ENCODE measurements at regions not wholly inside any gene's neighbourhood (a gene's known extent, or its start where the extent isn't known, plus 50 kb on each side); places are given as distances from the start of the nearest gene placed in this dataset.

DNA sequence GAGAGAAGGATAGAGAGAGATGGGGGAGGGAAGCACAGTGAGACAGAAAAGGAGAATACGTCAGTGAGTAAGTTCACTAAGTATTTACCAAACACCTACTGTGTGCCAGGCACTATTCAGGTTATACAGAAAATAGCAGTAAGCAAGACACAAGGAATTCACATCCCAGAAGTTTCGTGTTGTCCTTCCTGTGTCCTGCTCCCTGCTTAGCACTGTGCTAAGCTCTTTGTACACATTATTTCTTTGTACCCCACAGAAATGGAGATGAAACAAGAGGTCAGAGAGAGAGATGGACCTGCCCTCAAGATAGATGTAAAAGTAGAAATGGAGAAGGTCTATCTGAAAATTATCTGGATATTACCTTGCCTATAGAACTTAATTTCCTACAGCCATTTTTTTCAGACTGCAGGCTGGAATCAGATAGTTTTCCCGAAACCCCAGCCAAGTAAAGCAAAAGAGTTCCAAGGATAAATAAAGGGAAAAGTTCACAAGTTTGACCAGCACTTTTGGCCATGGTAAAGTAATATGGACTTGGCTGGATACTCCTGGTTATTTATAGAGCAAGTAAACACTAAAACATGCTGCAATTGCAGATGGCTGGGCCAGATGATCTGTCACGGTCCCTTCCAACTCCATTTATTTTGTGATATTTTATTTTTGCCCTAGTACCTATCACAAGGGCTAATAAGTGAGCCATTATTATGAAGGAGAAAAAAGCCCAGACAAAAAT lies 353.7 kb upstream of the SLC7A11 start:
- TF ChIP-seq POLR2A (IDR thresholded peaks at IDR 0.05; ENCODE audit: low read depth, low read length) (no peak), RCOR1 (IDR thresholded peaks at IDR 0.05; ENCODE audit: insufficient replicate concordance, low read length) (no peak), FOS (IDR thresholded peaks at IDR 0.05; ENCODE audit: low read depth, low read length) (no peak), CHD1 (IDR thresholded peaks at IDR 0.05; ENCODE audit: low read depth, low read length) (no peak), RAD21 (IDR thresholded peaks at IDR 0.05; ENCODE audit: low read length) (no peak), MAFK (IDR thresholded peaks at IDR 0.05; ENCODE audit: low read depth, low read length) (no peak), CEBPB (IDR thresholded peaks at IDR 0.05; ENCODE audit: low read depth, low read length) (no peak), MXI1 (IDR thresholded peaks at IDR 0.05; ENCODE audit: borderline replicate concordance, low read depth, low read length) (no peak)
- TF ChIP-seq, protein P1, sequence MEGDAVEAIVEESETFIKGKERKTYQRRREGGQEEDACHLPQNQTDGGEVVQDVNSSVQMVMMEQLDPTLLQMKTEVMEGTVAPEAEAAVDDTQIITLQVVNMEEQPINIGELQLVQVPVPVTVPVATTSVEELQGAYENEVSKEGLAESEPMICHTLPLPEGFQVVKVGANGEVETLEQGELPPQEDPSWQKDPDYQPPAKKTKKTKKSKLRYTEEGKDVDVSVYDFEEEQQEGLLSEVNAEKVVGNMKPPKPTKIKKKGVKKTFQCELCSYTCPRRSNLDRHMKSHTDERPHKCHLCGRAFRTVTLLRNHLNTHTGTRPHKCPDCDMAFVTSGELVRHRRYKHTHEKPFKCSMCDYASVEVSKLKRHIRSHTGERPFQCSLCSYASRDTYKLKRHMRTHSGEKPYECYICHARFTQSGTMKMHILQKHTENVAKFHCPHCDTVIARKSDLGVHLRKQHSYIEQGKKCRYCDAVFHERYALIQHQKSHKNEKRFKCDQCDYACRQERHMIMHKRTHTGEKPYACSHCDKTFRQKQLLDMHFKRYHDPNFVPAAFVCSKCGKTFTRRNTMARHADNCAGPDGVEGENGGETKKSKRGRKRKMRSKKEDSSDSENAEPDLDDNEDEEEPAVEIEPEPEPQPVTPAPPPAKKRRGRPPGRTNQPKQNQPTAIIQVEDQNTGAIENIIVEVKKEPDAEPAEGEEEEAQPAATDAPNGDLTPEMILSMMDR (conservative IDR thresholded peaks at IDR 0.05; ENCODE audit: low read depth, low read length), result no peak
- TF ChIP-seq, protein P2, sequence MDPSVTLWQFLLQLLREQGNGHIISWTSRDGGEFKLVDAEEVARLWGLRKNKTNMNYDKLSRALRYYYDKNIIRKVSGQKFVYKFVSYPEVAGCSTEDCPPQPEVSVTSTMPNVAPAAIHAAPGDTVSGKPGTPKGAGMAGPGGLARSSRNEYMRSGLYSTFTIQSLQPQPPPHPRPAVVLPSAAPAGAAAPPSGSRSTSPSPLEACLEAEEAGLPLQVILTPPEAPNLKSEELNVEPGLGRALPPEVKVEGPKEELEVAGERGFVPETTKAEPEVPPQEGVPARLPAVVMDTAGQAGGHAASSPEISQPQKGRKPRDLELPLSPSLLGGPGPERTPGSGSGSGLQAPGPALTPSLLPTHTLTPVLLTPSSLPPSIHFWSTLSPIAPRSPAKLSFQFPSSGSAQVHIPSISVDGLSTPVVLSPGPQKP (IDR thresholded peaks at IDR 0.05; ENCODE audit: borderline replicate concordance, low read depth, low read length), result no peak
